Naive thymus-derived CD4-positive, alpha-beta T cell (primary cell): ENCODE measurements at regions not wholly inside any gene's neighbourhood (a gene's known extent, or its start where the extent isn't known, plus 50 kb on each side); places are given as distances from the start of the nearest gene placed in this dataset.

Experiments
- ATAC-seq: fragments of 150-1000 bp; cut with Tn5 transposase; 2 replicates; pipeline ENCODE4 v1.10.0; 2021; ENCODE audit warnings: mild to moderate bottlenecking, moderate library complexity
- CTCF ChIA-PET: fragments of 350-600 bp; sonication (Branson Sonifier 250); formaldehyde crosslinking; loops from one replicate; lab custom pipeline; 2021; ENCODE audit warnings: antibody characterized with exemption; lab: Charles Lee
- POLR2A ChIA-PET: fragments of 350-600 bp; sonication (Branson Sonifier 250); formaldehyde crosslinking; loops from one replicate; lab custom pipeline; 2021; ENCODE audit warnings: antibody characterized with exemption, inconsistent platforms; lab: Charles Lee
- DNase-seq, 9 donors: peaks; one replicate each; pipeline versions ENCODE4 v3.0.0 to v3.0.0-alpha.2; 2020 to 2022; ENCODE audit warnings: mixed read lengths in 1 of 9
- H3K27ac ChIP-seq: one replicate; pipeline ENCODE4 v1.7.0; 2013; ENCODE audit warnings: mild to moderate bottlenecking, low read depth, low read length, moderate library complexity
- H3K27me3 ChIP-seq, 2 donors: one replicate each; pipeline ENCODE4 v1.7.0; 2013; ENCODE audit warnings: low read length in 2 of 2, mild to moderate bottlenecking in 2 of 2, moderate library complexity in 2 of 2; ENCODE audit not compliant: control insufficient read depth in 2 of 2, insufficient read depth in 2 of 2
- H3K36me3 ChIP-seq, 3 experiments: 1 replicate in 2 of 3; 2 replicates in 1 of 3; pipeline ENCODE4 v1.7.0; 2013; ENCODE audit warnings: low read length in 3 of 3, mild to moderate bottlenecking in 3 of 3, moderate library complexity in 1 of 3; ENCODE audit not compliant: insufficient read depth in 3 of 3, control insufficient read depth in 2 of 3
- H3K4me1 ChIP-seq, 2 donors: one replicate each; pipeline ENCODE4 v1.7.0; 2013; ENCODE audit warnings: low read length in 2 of 2, mild to moderate bottlenecking in 2 of 2, moderate library complexity in 1 of 2; ENCODE audit not compliant: control insufficient read depth in 2 of 2, insufficient read depth in 2 of 2
- H3K4me3 ChIP-seq: 2 replicates; pipeline ENCODE4 v1.7.0; 2013; ENCODE audit warnings: mild to moderate bottlenecking, low read length
- H3K9me3 ChIP-seq, 3 experiments: 1 replicate in 2 of 3; 2 replicates in 1 of 3; pipeline ENCODE4 v1.7.0; 2013; ENCODE audit warnings: low read length in 3 of 3; ENCODE audit not compliant: control insufficient read depth in 2 of 3
- H3K27ac Mint-ChIP-seq, 9 donors: one replicate each; pipeline ENCODE4 v1.8.0; 2020 to 2022; ENCODE audit warnings: mixed read lengths in 9 of 9, mild to moderate bottlenecking in 8 of 9, moderate library complexity in 5 of 9, inconsistent platforms in 2 of 9
- H3K27me3 Mint-ChIP-seq, 5 donors: one replicate each; pipeline ENCODE4 v1.8.0; 2021 to 2022; ENCODE audit warnings: mixed read lengths in 5 of 5, mild to moderate bottlenecking in 1 of 5
- H3K36me3 Mint-ChIP-seq, 5 donors: one replicate each; pipeline ENCODE4 v1.8.0; 2020 to 2022; ENCODE audit warnings: mixed read lengths in 5 of 5, mild to moderate bottlenecking in 3 of 5, inconsistent platforms in 1 of 5
- H3K4me1 Mint-ChIP-seq, 7 donors: one replicate each; pipeline ENCODE4 v1.8.0; 2020 to 2022; ENCODE audit warnings: mixed read lengths in 7 of 7, mild to moderate bottlenecking in 3 of 7, inconsistent platforms in 1 of 7
- H3K4me3 Mint-ChIP-seq, 10 donors: one replicate each; pipeline ENCODE4 v1.8.0; 2020 to 2022; ENCODE audit warnings: mild to moderate bottlenecking in 10 of 10, mixed read lengths in 10 of 10, moderate library complexity in 6 of 10, inconsistent platforms in 2 of 10
- H3K9me3 Mint-ChIP-seq, 11 donors: one replicate each; pipeline ENCODE4 v1.8.0; 2020 to 2022; ENCODE audit warnings: mixed read lengths in 11 of 11, mild to moderate bottlenecking in 4 of 11, inconsistent platforms in 1 of 11, moderate library complexity in 1 of 11
- intact Hi-C, 2 donors: fragments of 100-400 bp; cut with micrococcal nuclease; formaldehyde crosslinking; loops; one replicate each; pipeline ENCODE4 v1.15.1; 2023

GRCh38 chr4:176882206-176882605, 89.5 kb upstream of the VEGFC start:
- ATAC-seq (no peak), DNase-seq (no peak)
- Mint-ChIP-seq H3K36me3 (no peaks in the 10 kb centered on the region), H3K9me3 (peaks cover 0 to 18% (median 0%) of the 10 kb centered on the region in 11 donors), H3K4me1 (no peaks in the 10 kb centered on the region), H3K27ac (no peak overlapping the region), H3K4me3 (no peak overlapping the region), H3K27me3 (peaks cover 0 to 1% (median 0%) of the 10 kb centered on the region in 5 donors)
- Histone ChIP-seq H3K27ac (no peak overlapping the region), H3K4me3 (no peak overlapping the region), H3K27me3 (no peaks in the 10 kb centered on the region), H3K4me1 (no peaks in the 10 kb centered on the region), H3K36me3 (no peaks in the 10 kb centered on the region), H3K9me3 (no peaks in the 10 kb centered on the region)
- CTCF ChIA-PET = no interaction called here
- intact Hi-C loops = no loop called here
- POLR2A ChIA-PET = no interaction called here

- intact Hi-C loops = no loop called here
Observed at GRCh38 chr4:176883108-176883550, 90.4 kb upstream of the VEGFC start.

GRCh38 chr4:176883681-176884418, 91.1 kb upstream of the VEGFC start:
- intact Hi-C loops = no loop called here
- ATAC-seq = no peak
- no peaks in the 10 kb centered on the region for H3K4me1 Mint-ChIP-seq
- ChIA-PET POLR2A (no interaction called here), CTCF (no interaction called here)
- Histone ChIP-seq H3K27ac (no peak overlapping the region), H3K4me3 (no peak overlapping the region), H3K36me3 (no peaks in the 10 kb centered on the region), H3K4me1 (no peaks in the 10 kb centered on the region), H3K9me3 (no peaks in the 10 kb centered on the region), H3K27me3 (no peaks in the 10 kb centered on the region)
- H3K9me3 Mint-ChIP-seq = peaks cover 0 to 26% (median 0%) of the 10 kb centered on the region in 11 donors
- no peak overlapping the region for H3K4me3 Mint-ChIP-seq
- H3K27ac Mint-ChIP-seq = no peak overlapping the region
- H3K36me3 Mint-ChIP-seq = no peaks in the 10 kb centered on the region
- no peak for DNase-seq
- H3K27me3 Mint-ChIP-seq = peaks cover 0 to 6% (median 0%) of the 10 kb centered on the region in 5 donors

More at GRCh38 chr4:176883108-176883550, 90.4 kb upstream of the VEGFC start:
- Histone ChIP-seq H3K4me1 (no peaks in the 10 kb centered on the region), H3K9me3 (no peaks in the 10 kb centered on the region), H3K36me3 (no peaks in the 10 kb centered on the region), H3K27ac (no peak overlapping the region), H3K27me3 (no peaks in the 10 kb centered on the region), H3K4me3 (no peak overlapping the region)
- no peaks in the 10 kb centered on the region for H3K4me1 Mint-ChIP-seq
- ChIA-PET CTCF (no interaction called here), POLR2A (no interaction called here)
- H3K36me3 Mint-ChIP-seq = no peaks in the 10 kb centered on the region
- peaks cover 0 to 26% (median 0%) of the 10 kb centered on the region in 11 donors for H3K9me3 Mint-ChIP-seq
- H3K4me3 Mint-ChIP-seq = no peak overlapping the region
- H3K27ac Mint-ChIP-seq = no peak overlapping the region
- H3K27me3 Mint-ChIP-seq = peaks cover 0 to 6% (median 0%) of the 10 kb centered on the region in 5 donors
- DNase-seq = no peak
- no peak for ATAC-seq

- Mint-ChIP-seq H3K4me1 (no peaks in the 10 kb centered on the region), H3K36me3 (no peaks in the 10 kb centered on the region), H3K4me3 (no peak overlapping the region), H3K9me3 (peaks cover 0 to 26% (median 0%) of the 10 kb centered on the region in 11 donors), H3K27me3 (peaks cover 0 to 10% (median 0%) of the 10 kb centered on the region in 5 donors), H3K27ac (no peak overlapping the region)
- ChIA-PET POLR2A (no interaction called here), CTCF (no interaction called here)
- DNase-seq (no peak), ATAC-seq (no peak)
- intact Hi-C loops = no loop called here
- H3K4me3 ChIP-seq = no peak overlapping the region
- no peaks in the 10 kb centered on the region for H3K4me1 ChIP-seq
- H3K9me3 ChIP-seq = no peaks in the 10 kb centered on the region
- H3K36me3 ChIP-seq = no peaks in the 10 kb centered on the region
- no peaks in the 10 kb centered on the region for H3K27me3 ChIP-seq
- no peak overlapping the region for H3K27ac ChIP-seq
Observed at GRCh38 chr4:176885224-176885623, 92.5 kb upstream of the VEGFC start.

- H3K27ac Mint-ChIP-seq = no peak overlapping the region
- ChIA-PET POLR2A (no interaction called here), CTCF (no interaction called here)
- DNase-seq (no peak), ATAC-seq (no peak)
- H3K9me3 Mint-ChIP-seq = peaks cover 0 to 23% (median 0%) of the 10 kb centered on the region in 11 donors
- Histone ChIP-seq H3K4me1 (no peaks in the 10 kb centered on the region), H3K36me3 (no peaks in the 10 kb centered on the region), H3K9me3 (no peaks in the 10 kb centered on the region), H3K4me3 (no peak overlapping the region), H3K27me3 (no peaks in the 10 kb centered on the region), H3K27ac (no peak overlapping the region)
- no peaks in the 10 kb centered on the region for H3K4me1 Mint-ChIP-seq
- no peak overlapping the region for H3K4me3 Mint-ChIP-seq
- intact Hi-C loops = no loop called here
- H3K36me3 Mint-ChIP-seq = no peaks in the 10 kb centered on the region
- H3K27me3 Mint-ChIP-seq = peaks cover 0 to 10% (median 0%) of the 10 kb centered on the region in 5 donors
Observed at GRCh38 chr4:176886135-176886534, 93.4 kb upstream of the VEGFC start.

- H3K4me3 Mint-ChIP-seq = no peak overlapping the region
- CTCF ChIA-PET = no interaction called here
- no peak for ATAC-seq
- no peaks in the 10 kb centered on the region for H3K4me1 Mint-ChIP-seq
- Histone ChIP-seq H3K36me3 (no peaks in the 10 kb centered on the region), H3K9me3 (no peaks in the 10 kb centered on the region), H3K27ac (no peak overlapping the region), H3K4me1 (no peaks in the 10 kb centered on the region), H3K27me3 (no peaks in the 10 kb centered on the region), H3K4me3 (no peak overlapping the region)
- no peak overlapping the region for H3K27ac Mint-ChIP-seq
- intact Hi-C loops = no loop called here
- no peak for DNase-seq
- peaks cover 0 to 20% (median 0%) of the 10 kb centered on the region in 11 donors for H3K9me3 Mint-ChIP-seq
- peaks cover 0 to 12% (median 0%) of the 10 kb centered on the region in 5 donors for H3K27me3 Mint-ChIP-seq
- POLR2A ChIA-PET = no interaction called here
- no peaks in the 10 kb centered on the region for H3K36me3 Mint-ChIP-seq
Observed at GRCh38 chr4:176889776-176890175, 97.1 kb upstream of the VEGFC start.

GRCh38 chr4:176894498-176894897, 101.8 kb upstream of the VEGFC start:
- H3K9me3 Mint-ChIP-seq = peaks cover 0 to 6% (median 0%) of the 10 kb centered on the region in 11 donors
- no peak overlapping the region for H3K4me3 Mint-ChIP-seq
- DNase-seq (no peak), ATAC-seq (no peak)
- no peaks in the 10 kb centered on the region for H3K36me3 Mint-ChIP-seq
- peaks cover 0 to 23% (median 0%) of the 10 kb centered on the region in 5 donors for H3K27me3 Mint-ChIP-seq
- ChIA-PET CTCF (no interaction called here), POLR2A (no interaction called here)
- Histone ChIP-seq H3K9me3 (no peaks in the 10 kb centered on the region), H3K27me3 (no peaks in the 10 kb centered on the region), H3K4me1 (no peaks in the 10 kb centered on the region), H3K36me3 (no peaks in the 10 kb centered on the region), H3K4me3 (no peak overlapping the region), H3K27ac (no peak overlapping the region)
- intact Hi-C loops = no loop called here
- H3K27ac Mint-ChIP-seq = no peak overlapping the region
- no peaks in the 10 kb centered on the region for H3K4me1 Mint-ChIP-seq
